PC-3 (cell line): ENCODE measurements at regions not wholly inside any gene's neighbourhood (a gene's known extent, or its start where the extent isn't known, plus 50 kb on each side); places are given as distances from the start of the nearest gene placed in this dataset.

Experiments used
- ATAC-seq: fragments of 200-7000 bp; cut with Tn5 transposase; 2 replicates; pipeline ENCODE4 v1.9.1; 2020; ENCODE audit warnings: mild to moderate bottlenecking, moderate library complexity
- BruUV-seq: library from RNA; stranded (reverse); fragments of 400-500 nt; replicated peaks from 2 replicates; lab custom pipeline; 2021; lab: Mats Ljungman, UMichigan
- CTCF ChIA-PET: fragments of 300-600 bp; sonication (Branson Sonifier 250); formaldehyde crosslinking; loops from one replicate; lab custom pipeline; 2022; ENCODE audit warnings: antibody characterized with exemption; lab: Charles Lee
- POLR2A ChIA-PET: fragments of 300-600 bp; sonication (Branson Sonifier 250); formaldehyde crosslinking; loops from one replicate; lab custom pipeline; 2022; ENCODE audit warnings: antibody characterized with exemption; ENCODE audit not compliant: unreplicated experiment; lab: Charles Lee
- DNase-seq: peaks from one replicate; pipeline ENCODE4 v3.0.0-alpha.2; 2015
- H2AFZ ChIP-seq: fragments of 300-600 bp; sonication (generic); 2 replicates; pipeline ENCODE4 v1.6.0; 2016; ENCODE audit warnings: antibody characterized with exemption, low read length
- H3F3A ChIP-seq: fragments of 300-600 bp; sonication (generic); one replicate; pipeline ENCODE4 v1.6.0; 2017; ENCODE audit warnings: antibody characterized with exemption, low read length, control low read depth, mild to moderate bottlenecking; ENCODE audit not compliant: unreplicated experiment
- H3K27ac ChIP-seq: fragments of 300-600 bp; sonication (generic); 2 replicates; pipeline ENCODE4 v1.5.1; 2016; ENCODE audit warnings: mild to moderate bottlenecking, low read length
- H3K27me3 ChIP-seq: fragments of 300-600 bp; sonication (generic); 2 replicates; pipeline ENCODE4 v1.6.1; 2016; ENCODE audit warnings: low read length, mixed read lengths
- H3K36me3 ChIP-seq: fragments of 300-600 bp; sonication (generic); 2 replicates; pipeline ENCODE4 v1.6.1; 2016; ENCODE audit warnings: low read depth, mixed run types, low read length, mixed read lengths
- H3K4me1 ChIP-seq: fragments of 300-600 bp; sonication (generic); 2 replicates; pipeline ENCODE4 v1.5.1; 2016; ENCODE audit warnings: low read length; ENCODE audit not compliant: insufficient read depth
- H3K4me2 ChIP-seq: fragments of 300-600 bp; sonication (generic); 2 replicates; pipeline ENCODE4 v1.6.0; 2016; ENCODE audit warnings: low read length
- H3K4me3 ChIP-seq: fragments of 300-600 bp; sonication (generic); 2 replicates; pipeline ENCODE4 v1.5.1; 2016; ENCODE audit warnings: mild to moderate bottlenecking, low read length, mixed read lengths
- H3K79me2 ChIP-seq: fragments of 300-600 bp; sonication (generic); 2 replicates; pipeline ENCODE4 v1.6.1; 2017; ENCODE audit warnings: low read length, mixed read lengths
- H3K9ac ChIP-seq: fragments of 300-600 bp; sonication (generic); 2 replicates; pipeline ENCODE4 v1.6.0; 2016; ENCODE audit warnings: mild to moderate bottlenecking, low read length
- H3K9me2 ChIP-seq: fragments of 300-600 bp; sonication (generic); replicated peaks from 2 replicates; pipeline ENCODE4 v1.6.1; 2016; ENCODE audit warnings: mixed run types, low read length, mixed read lengths
- H3K9me3 ChIP-seq: fragments of 300-600 bp; sonication (generic); 2 replicates; pipeline ENCODE4 v1.6.1; 2016; ENCODE audit warnings: low read length, mixed read lengths
- H4K20me1 ChIP-seq: fragments of 300-600 bp; sonication (generic); 2 replicates; pipeline ENCODE4 v1.6.1; 2016; ENCODE audit warnings: low read length, mixed read lengths
- EZH2 ChIP-seq: fragments of 300-600 bp; sonication (generic); IDR thresholded peaks from one replicate; pipeline ENCODE4 v1.6.1; 2017; ENCODE audit warnings: antibody characterized with exemption, mild to moderate bottlenecking, low read length; ENCODE audit not compliant: unreplicated experiment
- EZH2phosphoT487 ChIP-seq: fragments of 300-600 bp; sonication (generic); IDR thresholded peaks from 2 replicates; pipeline ENCODE4 v1.6.1; 2018; ENCODE audit warnings: mild to moderate bottlenecking, antibody characterized with exemption, low read length, borderline replicate concordance
- intact Hi-C: fragments of 100-400 bp; cut with micrococcal nuclease; formaldehyde crosslinking; loops from 2 replicates; pipeline ENCODE4 v1.9.0; 2023
- TF ChIP-seq, protein P1 (sequence below): fragments of 300-600 bp; sonication (generic); conservative IDR thresholded peaks from 2 replicates; pipeline ENCODE4 v1.5.1; 2017; ENCODE audit warnings: antibody characterized with exemption, low read depth, mild to moderate bottlenecking, low read length

DNA sequence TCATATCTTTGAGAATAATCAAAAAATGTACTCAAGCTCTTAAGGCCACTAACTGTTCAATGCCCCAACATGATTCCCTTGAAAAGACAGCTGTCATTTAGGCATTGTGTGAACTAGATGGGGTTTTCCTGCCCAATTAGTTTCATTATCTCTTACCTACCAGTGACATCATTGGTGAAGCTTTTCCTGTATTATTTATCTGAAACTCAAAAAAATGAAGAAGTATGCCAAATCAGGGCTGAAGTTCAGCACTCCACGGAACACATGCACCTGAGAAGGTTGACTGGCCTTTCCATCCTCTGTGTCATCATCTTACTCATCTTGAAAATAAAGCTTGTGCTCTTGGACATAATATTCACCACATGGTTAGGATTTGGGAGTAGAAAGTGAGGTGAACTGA lies 126.4 kb downstream of the TXNL1 start:
- Histone ChIP-seq H3K27ac (no peak overlapping the region), H3K27me3 (no peaks in the 10 kb centered on the region), H3K9me3 (no peaks in the 10 kb centered on the region), H3K9me2 (no peaks in the 10 kb centered on the region), H2AFZ (no peak overlapping the region), H3K9ac (no peak overlapping the region), H4K20me1 (no peaks in the 10 kb centered on the region), H3K4me3 (no peak overlapping the region), H3K36me3 (no peaks in the 10 kb centered on the region), H3F3A (no peaks in the 10 kb centered on the region), H3K4me1 (no peaks in the 10 kb centered on the region), H3K4me2 (no peak overlapping the region), H3K79me2 (no peaks in the 10 kb centered on the region)
- no peak for TF ChIP-seq EZH2
- TF ChIP-seq, protein P1, sequence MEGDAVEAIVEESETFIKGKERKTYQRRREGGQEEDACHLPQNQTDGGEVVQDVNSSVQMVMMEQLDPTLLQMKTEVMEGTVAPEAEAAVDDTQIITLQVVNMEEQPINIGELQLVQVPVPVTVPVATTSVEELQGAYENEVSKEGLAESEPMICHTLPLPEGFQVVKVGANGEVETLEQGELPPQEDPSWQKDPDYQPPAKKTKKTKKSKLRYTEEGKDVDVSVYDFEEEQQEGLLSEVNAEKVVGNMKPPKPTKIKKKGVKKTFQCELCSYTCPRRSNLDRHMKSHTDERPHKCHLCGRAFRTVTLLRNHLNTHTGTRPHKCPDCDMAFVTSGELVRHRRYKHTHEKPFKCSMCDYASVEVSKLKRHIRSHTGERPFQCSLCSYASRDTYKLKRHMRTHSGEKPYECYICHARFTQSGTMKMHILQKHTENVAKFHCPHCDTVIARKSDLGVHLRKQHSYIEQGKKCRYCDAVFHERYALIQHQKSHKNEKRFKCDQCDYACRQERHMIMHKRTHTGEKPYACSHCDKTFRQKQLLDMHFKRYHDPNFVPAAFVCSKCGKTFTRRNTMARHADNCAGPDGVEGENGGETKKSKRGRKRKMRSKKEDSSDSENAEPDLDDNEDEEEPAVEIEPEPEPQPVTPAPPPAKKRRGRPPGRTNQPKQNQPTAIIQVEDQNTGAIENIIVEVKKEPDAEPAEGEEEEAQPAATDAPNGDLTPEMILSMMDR, result no peak
- no peak for TF ChIP-seq EZH2phosphoT487
- DNase-seq, result peak; percentile 51
- ChIA-PET CTCF (no interaction called here), POLR2A (no interaction called here)
- ATAC-seq, result 0 out of 2 replicates have a peak, but pooled peaks have one; percentile 27
- intact Hi-C loops, result no loop called here
- BruUV-seq, result no TSS peak

- no peak for TF ChIP-seq EZH2phosphoT487
- no peak for TF ChIP-seq EZH2
- TF ChIP-seq, protein P1, result no peak
- no peaks in the 10 kb centered on the region for H3K9me3 ChIP-seq
- H3K79me2 ChIP-seq, result no peaks in the 10 kb centered on the region
- ChIA-PET CTCF (no interaction called here), POLR2A (no interaction called here)
- H3K36me3 ChIP-seq, result no peaks in the 10 kb centered on the region
- H3K27me3 ChIP-seq, result no peaks in the 10 kb centered on the region
- ATAC-seq (no peak), DNase-seq (no peak)
- no peaks in the 10 kb centered on the region for H3F3A ChIP-seq
- no peak overlapping the region for H3K4me3 ChIP-seq
- no peaks in the 10 kb centered on the region for H4K20me1 ChIP-seq
- no peak overlapping the region for H3K4me2 ChIP-seq
- H3K27ac ChIP-seq, result no peak overlapping the region
- H3K9me2 ChIP-seq, result no peaks in the 10 kb centered on the region
- intact Hi-C loops, result no loop called here
- no peak overlapping the region for H2AFZ ChIP-seq
- no peaks in the 10 kb centered on the region for H3K4me1 ChIP-seq
- no peak overlapping the region for H3K9ac ChIP-seq
- no TSS peak for BruUV-seq
Measured at GRCh38 chr18:56510108-56510507, 128.3 kb downstream of the TXNL1 start.

- H3K4me3 ChIP-seq, result no peak overlapping the region
- no peaks in the 10 kb centered on the region for H3K27me3 ChIP-seq
- no peaks in the 10 kb centered on the region for H3K9me2 ChIP-seq
- H3K4me1 ChIP-seq, result no peaks in the 10 kb centered on the region
- TF ChIP-seq, protein P1, result no peak
- TF ChIP-seq EZH2, result no peak
- TF ChIP-seq EZH2phosphoT487, result no peak
- H3K9me3 ChIP-seq, result no peaks in the 10 kb centered on the region
- no peak overlapping the region for H3K9ac ChIP-seq
- no peak overlapping the region for H3K4me2 ChIP-seq
- H3K36me3 ChIP-seq, result no peaks in the 10 kb centered on the region
- H3K79me2 ChIP-seq, result no peaks in the 10 kb centered on the region
- no peak overlapping the region for H3K27ac ChIP-seq
- intact Hi-C loops, result no loop called here
- POLR2A ChIA-PET, result no interaction called here
- CTCF ChIA-PET, result no interaction called here
- no peak overlapping the region for H2AFZ ChIP-seq
- ATAC-seq, result no peak
- H3F3A ChIP-seq, result no peaks in the 10 kb centered on the region
- H4K20me1 ChIP-seq, result no peaks in the 10 kb centered on the region
- no TSS peak for BruUV-seq
- no peak for DNase-seq
Measured at GRCh38 chr18:56509656-56510055, 128.7 kb downstream of the TXNL1 start.
